ENCODE measurements at regions not wholly inside any gene's neighbourhood (a gene's known extent, or its start where the extent isn't known, plus 50 kb on each side); places are given as distances from the start of the nearest gene placed in this dataset.
A peak's percentile ranks its signal among the peaks of the same experiment; 100 is the strongest.
"Not testable (repeated sequence)": the region's sequence is repeated elsewhere in the genome, so short reads cannot be mapped to it uniquely, and the experiment has no call there.

- peak in 1 of 2 donors; percentile 75 for DNase-seq (ENCODE audit: low read depth in 2 of 2)
Measured at GRCh38 chr21:28298251-28298672, 694.4 kb downstream of the LTN1 start.

GRCh38 chr21:28294051-28294450 is 698.6 kb downstream of the LTN1 start:
- DNase-seq (ENCODE audit: low read depth in 2 of 2) = peak; percentile 5 to 61

GRCh38 chr21:28283641-28284490 is 708.8 kb downstream of the LTN1 start:
- DNase-seq (ENCODE audit: low read depth in 2 of 2) = peak; percentile 89 to 95

GRCh38 chr21:28282833-28283232 is 709.8 kb downstream of the LTN1 start:
- no peak for DNase-seq (ENCODE audit: low read depth in 2 of 2)

GRCh38 chr21:28281357-28281756 is 711.3 kb downstream of the LTN1 start:
- DNase-seq (ENCODE audit: low read depth in 2 of 2) = not testable (repeated sequence)

GRCh38 chr21:28280611-28281010 is 712.1 kb downstream of the LTN1 start:
- DNase-seq (ENCODE audit: low read depth in 2 of 2) = no peak

GRCh38 chr21:28277324-28277723 is 715.4 kb downstream of the LTN1 start:
- DNase-seq (ENCODE audit: low read depth in 2 of 2) = no peak

GRCh38 chr21:28272272-28272992 is 720.2 kb downstream of the LTN1 start:
- DNase-seq (ENCODE audit: low read depth in 2 of 2) = no peak

GRCh38 chr21:28269173-28269572 is 723.5 kb downstream of the LTN1 start:
- DNase-seq (ENCODE audit: low read depth in 2 of 2) = no peak

GRCh38 chr21:28268685-28269084 is 724.0 kb downstream of the LTN1 start:
- no peak for DNase-seq (ENCODE audit: low read depth in 2 of 2)

- DNase-seq (ENCODE audit: low read depth in 2 of 2) = no peak
Measured at GRCh38 chr21:28267449-28267848, 725.2 kb downstream of the LTN1 start.

GRCh38 chr21:28266061-28266460 is 726.6 kb downstream of the LTN1 start:
- DNase-seq (ENCODE audit: low read depth in 2 of 2) = no peak

GRCh38 chr21:28263974-28264373 is 728.7 kb downstream of the LTN1 start:
- no peak for DNase-seq (ENCODE audit: low read depth in 2 of 2)

GRCh38 chr21:28261298-28261697 is 731.4 kb downstream of the LTN1 start:
- DNase-seq (ENCODE audit: low read depth in 2 of 2) = no peak

GRCh38 chr21:28257276-28257675 is 735.4 kb downstream of the LTN1 start:
- peak in 1 of 2 donors; percentile 27 for DNase-seq (ENCODE audit: low read depth in 2 of 2)

GRCh38 chr21:28256837-28257236 is 735.8 kb downstream of the LTN1 start:
- no peak for DNase-seq (ENCODE audit: low read depth in 2 of 2)

GRCh38 chr21:28256420-28256831 is 736.3 kb downstream of the LTN1 start:
- DNase-seq (ENCODE audit: low read depth in 2 of 2) = no peak

GRCh38 chr21:28253961-28254360 is 738.7 kb downstream of the LTN1 start:
- DNase-seq (ENCODE audit: low read depth in 2 of 2) = no peak

- peak in 1 of 2 donors; percentile 34 for DNase-seq (ENCODE audit: low read depth in 2 of 2)
Measured at GRCh38 chr21:28253338-28253737, 739.3 kb downstream of the LTN1 start.

GRCh38 chr21:28252928-28253327 is 739.7 kb downstream of the LTN1 start:
- no peak for DNase-seq (ENCODE audit: low read depth in 2 of 2)

- no peak for DNase-seq (ENCODE audit: low read depth in 2 of 2)
Measured at GRCh38 chr21:28250946-28251345, 741.7 kb downstream of the LTN1 start.

GRCh38 chr21:28247454-28248020 is 745.1 kb downstream of the LTN1 start:
- DNase-seq (ENCODE audit: low read depth in 2 of 2) = no peak

Measured in lung microvascular endothelial cell (primary cell).